ENCODE measurements at regions not wholly inside any gene's neighbourhood (a gene's known extent, or its start where the extent isn't known, plus 50 kb on each side); places are given as distances from the start of the nearest gene placed in this dataset.

GRCh38 chr5:7157083-7157482, 238.9 kb upstream of the ADCY2 start:
- TF ChIP-seq CTCF (conservative IDR thresholded peaks at IDR 0.05; ENCODE audit: low read depth, low read length) (no peak), MAFK (IDR thresholded peaks at IDR 0.05; ENCODE audit: low read depth, low read length) (peak; percentile 67)

All from IMR-90 (cell line).